Loucy (cell line): ENCODE measurements at regions not wholly inside any gene's neighbourhood (a gene's known extent, or its start where the extent isn't known, plus 50 kb on each side); places are given as distances from the start of the nearest gene placed in this dataset.
"Not testable (repeated sequence)": the region's sequence is repeated elsewhere in the genome, so short reads cannot be mapped to it uniquely, and the experiment has no call there.

Experiments used
- H2AFZ ChIP-seq: fragments of 200-600 bp; sonication (generic); 2 replicates; pipeline ENCODE4 v1.6.0; 2016; ENCODE audit warnings: antibody characterized with exemption, mild to moderate bottlenecking, low read length, moderate library complexity
- H3F3A ChIP-seq: fragments of 200-600 bp; 2 replicates; pipeline ENCODE4 v1.6.0; 2016; ENCODE audit warnings: antibody characterized with exemption, low read depth, mild to moderate bottlenecking
- H3K27me3 ChIP-seq: fragments of 200-600 bp; sonication (generic); 2 replicates; pipeline ENCODE4 v1.6.1; 2014; ENCODE audit warnings: low read length, mild to moderate bottlenecking; ENCODE audit not compliant: insufficient read depth, poor library complexity, severe bottlenecking
- H3K36me3 ChIP-seq: fragments of 200-600 bp; sonication (generic); 2 replicates; pipeline ENCODE4 v1.6.1; 2016; ENCODE audit warnings: low read length; ENCODE audit not compliant: insufficient read depth
- H3K4me1 ChIP-seq: fragments of 200-600 bp; sonication (generic); 2 replicates; pipeline ENCODE4 v1.5.1; 2014; ENCODE audit warnings: low read length, mild to moderate bottlenecking; ENCODE audit not compliant: insufficient read depth, poor library complexity, severe bottlenecking
- H3K4me2 ChIP-seq: fragments of 200-600 bp; sonication (generic); 2 replicates; pipeline ENCODE4 v1.6.0; 2014; ENCODE audit warnings: antibody characterized with exemption, low read length, low read depth, mild to moderate bottlenecking; ENCODE audit not compliant: poor library complexity, severe bottlenecking
- H3K4me3 ChIP-seq: fragments of 200-600 bp; sonication (generic); 2 replicates; pipeline ENCODE4 v1.5.1; 2014; ENCODE audit warnings: low read length, mild to moderate bottlenecking, mixed read lengths; ENCODE audit not compliant: poor library complexity, severe bottlenecking
- H3K79me2 ChIP-seq: fragments of 200-600 bp; sonication (generic); 2 replicates; pipeline ENCODE4 v1.6.1; 2014; ENCODE audit warnings: low read length; ENCODE audit not compliant: insufficient read depth
- H3K9ac ChIP-seq: fragments of 200-600 bp; sonication (generic); 2 replicates; pipeline ENCODE4 v1.6.0; 2014; ENCODE audit warnings: mild to moderate bottlenecking, low read depth, low read length, moderate library complexity; ENCODE audit not compliant: poor library complexity, severe bottlenecking
- H3K9me2 ChIP-seq: fragments of 200-600 bp; sonication (generic); replicated peaks from 2 replicates; pipeline ENCODE4 v1.6.1; 2016; ENCODE audit warnings: low read depth, low read length, mixed read lengths
- H3K9me3 ChIP-seq: fragments of 200-600 bp; sonication (generic); 2 replicates; pipeline ENCODE4 v1.6.1; 2014; ENCODE audit warnings: mild to moderate bottlenecking, antibody characterized with exemption, low read length, low read depth; ENCODE audit not compliant: insufficient read depth
- H4K20me1 ChIP-seq: fragments of 200-600 bp; sonication (generic); 2 replicates; pipeline ENCODE4 v1.6.0; 2014; ENCODE audit warnings: antibody characterized with exemption, low read length, mild to moderate bottlenecking; ENCODE audit not compliant: insufficient read depth, poor library complexity, severe bottlenecking
- EZH2phosphoT487 ChIP-seq: fragments of 200-600 bp; IDR thresholded peaks from 2 replicates; pipeline ENCODE4 v1.6.1; 2018; ENCODE audit warnings: antibody characterized with exemption, mild to moderate bottlenecking, moderate library complexity, borderline replicate concordance
- TF ChIP-seq, protein P1 (sequence below): fragments of 200-600 bp; sonication (generic); conservative IDR thresholded peaks from 2 replicates; pipeline ENCODE4 v1.5.1; 2014; ENCODE audit warnings: mild to moderate bottlenecking, antibody characterized with exemption, low read length

DNA sequence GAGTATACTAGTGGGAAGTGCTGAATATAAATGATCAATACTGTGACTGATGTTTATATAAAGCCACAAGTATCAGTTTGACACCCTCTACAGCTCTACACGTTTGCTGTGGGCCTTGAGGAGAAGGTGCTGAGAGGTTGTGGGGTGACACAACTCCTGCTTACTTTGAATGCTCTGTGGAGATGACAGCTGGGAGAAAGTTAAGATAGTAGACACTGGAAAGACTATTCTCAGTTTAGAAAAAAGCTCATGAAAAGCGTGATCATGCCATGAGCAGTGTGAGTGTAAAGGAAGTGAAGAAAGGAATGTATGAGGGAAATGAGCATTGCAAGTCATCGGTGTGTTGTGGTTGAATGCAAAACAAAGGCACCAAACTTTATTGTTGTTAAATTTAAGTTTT, 215.8 kb downstream of the UTRN start:
- H3K4me3 ChIP-seq = no peak overlapping the region
- no peaks in the 10 kb centered on the region; the same call in 1 of the 2 replicates for H3K9me3 ChIP-seq
- TF ChIP-seq, protein P1, sequence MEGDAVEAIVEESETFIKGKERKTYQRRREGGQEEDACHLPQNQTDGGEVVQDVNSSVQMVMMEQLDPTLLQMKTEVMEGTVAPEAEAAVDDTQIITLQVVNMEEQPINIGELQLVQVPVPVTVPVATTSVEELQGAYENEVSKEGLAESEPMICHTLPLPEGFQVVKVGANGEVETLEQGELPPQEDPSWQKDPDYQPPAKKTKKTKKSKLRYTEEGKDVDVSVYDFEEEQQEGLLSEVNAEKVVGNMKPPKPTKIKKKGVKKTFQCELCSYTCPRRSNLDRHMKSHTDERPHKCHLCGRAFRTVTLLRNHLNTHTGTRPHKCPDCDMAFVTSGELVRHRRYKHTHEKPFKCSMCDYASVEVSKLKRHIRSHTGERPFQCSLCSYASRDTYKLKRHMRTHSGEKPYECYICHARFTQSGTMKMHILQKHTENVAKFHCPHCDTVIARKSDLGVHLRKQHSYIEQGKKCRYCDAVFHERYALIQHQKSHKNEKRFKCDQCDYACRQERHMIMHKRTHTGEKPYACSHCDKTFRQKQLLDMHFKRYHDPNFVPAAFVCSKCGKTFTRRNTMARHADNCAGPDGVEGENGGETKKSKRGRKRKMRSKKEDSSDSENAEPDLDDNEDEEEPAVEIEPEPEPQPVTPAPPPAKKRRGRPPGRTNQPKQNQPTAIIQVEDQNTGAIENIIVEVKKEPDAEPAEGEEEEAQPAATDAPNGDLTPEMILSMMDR = no peak
- no peak for TF ChIP-seq EZH2phosphoT487
- H4K20me1 ChIP-seq = no peaks in the 10 kb centered on the region
- H3K27me3 ChIP-seq = no peaks in the 10 kb centered on the region
- peaks cover 4% of the 10 kb centered on the region for H3K4me1 ChIP-seq
- H3K4me2 ChIP-seq = no peak overlapping the region
- H3F3A ChIP-seq = no peaks in the 10 kb centered on the region
- no peaks in the 10 kb centered on the region for H3K79me2 ChIP-seq
- H3K36me3 ChIP-seq = peaks cover 48% of the 10 kb centered on the region; the same call in 1 of the 2 replicates
- H3K9ac ChIP-seq = no peak overlapping the region
- H2AFZ ChIP-seq = no peak overlapping the region
- H3K9me2 ChIP-seq = no peaks in the 10 kb centered on the region

DNA sequence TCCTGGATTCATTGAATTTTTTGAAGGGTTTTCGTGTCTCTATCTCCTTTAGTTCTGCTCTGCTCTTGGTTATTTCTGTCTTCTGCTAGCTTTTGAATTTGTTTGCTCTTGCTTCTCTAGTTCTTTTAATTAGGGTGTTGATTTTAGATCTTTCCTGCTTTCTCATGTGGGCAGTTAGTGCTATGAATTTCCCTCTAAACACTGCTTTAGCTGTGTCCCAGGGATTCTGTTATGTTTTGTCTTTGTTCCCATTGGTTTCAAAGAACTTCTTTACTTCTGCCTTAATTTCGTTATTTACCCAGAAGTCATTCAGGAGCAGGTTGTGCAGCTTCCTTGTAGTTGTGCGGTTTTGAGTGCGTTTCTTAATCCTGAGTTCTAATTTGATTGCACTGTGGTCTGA, 220.1 kb downstream of the UTRN start:
- H3F3A ChIP-seq, H3K9me3 ChIP-seq, H3K9me2 ChIP-seq, H3K9ac ChIP-seq, H3K79me2 ChIP-seq, H4K20me1 ChIP-seq, H3K4me3 ChIP-seq, H3K27me3 ChIP-seq, H3K4me1 ChIP-seq, H2AFZ ChIP-seq, H3K4me2 ChIP-seq: not testable (repeated sequence)
- peaks cover 46% of the 10 kb centered on the region; the same call in 1 of the 2 replicates for H3K36me3 ChIP-seq

DNA sequence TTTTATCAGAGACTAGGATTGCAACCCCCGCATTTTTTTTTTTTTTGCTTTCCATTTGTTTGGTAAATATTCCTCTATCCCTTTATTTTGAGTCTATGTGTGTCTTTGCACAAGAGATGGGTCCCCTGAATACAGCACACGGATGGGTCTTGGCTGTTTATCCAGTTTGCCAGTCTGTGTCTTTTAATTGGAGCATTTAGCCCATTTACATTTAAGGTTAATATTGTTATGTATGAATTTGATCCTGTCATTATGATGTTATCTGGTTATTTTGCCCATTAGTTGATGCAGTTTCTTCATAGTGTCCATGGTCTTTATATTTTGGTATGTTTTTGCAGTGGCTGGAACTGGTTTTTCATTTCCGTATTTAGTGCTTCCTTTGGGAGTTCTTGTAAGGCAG, 220.9 kb downstream of the UTRN start:
- H3K79me2 ChIP-seq, H3K9me3 ChIP-seq, H3K4me2 ChIP-seq, H3K4me3 ChIP-seq, H4K20me1 ChIP-seq, H3K4me1 ChIP-seq, H3K9ac ChIP-seq, H3K27me3 ChIP-seq, H2AFZ ChIP-seq, H3F3A ChIP-seq, H3K9me2 ChIP-seq: not testable (repeated sequence)
- peaks cover 44% of the 10 kb centered on the region; the same call in 1 of the 2 replicates for H3K36me3 ChIP-seq

DNA sequence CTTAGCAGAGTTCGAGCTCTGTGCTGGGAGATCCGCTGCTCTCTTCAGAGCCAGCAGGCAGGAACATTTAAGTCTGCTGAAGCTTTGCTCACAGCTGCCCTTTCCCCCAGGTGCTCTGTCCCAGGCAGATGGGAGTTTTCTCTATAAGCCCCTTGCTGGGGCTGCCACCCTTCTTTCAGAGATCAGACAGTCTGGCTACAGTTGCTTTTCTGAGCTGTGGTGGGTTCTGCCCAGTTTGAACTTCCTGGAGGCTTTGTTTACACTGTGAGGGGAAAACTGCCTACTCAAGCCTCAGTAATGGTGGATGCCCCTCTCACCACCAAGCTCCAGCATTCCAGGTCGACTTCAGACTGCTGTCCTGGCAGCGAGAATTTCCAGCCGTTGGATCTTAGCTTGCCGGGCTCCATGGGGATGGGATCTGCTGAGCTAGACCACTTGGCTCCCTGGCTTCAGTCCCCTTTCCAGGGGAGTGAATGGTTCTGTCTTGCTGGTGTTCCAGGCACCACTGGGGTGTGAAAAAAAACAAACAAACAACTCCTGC, 222.7 kb downstream of the UTRN start:
- H3K79me2 ChIP-seq, H3K27me3 ChIP-seq, H3K4me1 ChIP-seq, H3K4me3 ChIP-seq, H3K9me3 ChIP-seq, H4K20me1 ChIP-seq, H3F3A ChIP-seq, H3K9me2 ChIP-seq, H3K4me2 ChIP-seq, H2AFZ ChIP-seq, H3K9ac ChIP-seq: not testable (repeated sequence)
- H3K36me3 ChIP-seq = peaks cover 42% of the 10 kb centered on the region
